OCI-LY7 (cell line): ENCODE measurements at regions not wholly inside any gene's neighbourhood (a gene's known extent, or its start where the extent isn't known, plus 50 kb on each side); places are given as distances from the start of the nearest gene placed in this dataset.

Experiments used
- BruUV-seq: library from RNA; stranded (reverse); fragments of 400-500 nt; replicated peaks from 2 replicates; lab custom pipeline; 2021; lab: Mats Ljungman, UMichigan
- CTCF ChIA-PET: fragments of 300-600 bp; sonication (Branson Sonifier 250); formaldehyde crosslinking; loops from one replicate; lab custom pipeline; 2022; ENCODE audit warnings: antibody characterized with exemption; ENCODE audit not compliant: unreplicated experiment; lab: Charles Lee
- POLR2A ChIA-PET: fragments of 300-600 bp; sonication (Branson Sonifier 250); formaldehyde crosslinking; loops from one replicate; lab custom pipeline; 2022; ENCODE audit warnings: antibody characterized with exemption; lab: Charles Lee
- DNase-seq: peaks from one replicate; pipeline ENCODE4 v3.0.0-alpha.2; 2015; ENCODE audit warnings: low spot score
- H2AFZ ChIP-seq: fragments of 200-600 bp; sonication (generic), shearing (Covaris generic); 2 replicates; pipeline ENCODE4 v1.6.1; 2014; ENCODE audit warnings: mild to moderate bottlenecking, antibody characterized with exemption, low read length, moderate library complexity
- H3K27ac ChIP-seq: fragments of 200-600 bp; sonication (generic); 2 replicates; pipeline ENCODE4 v1.5.1; 2014; ENCODE audit warnings: mixed run types, low read depth, mild to moderate bottlenecking, moderate library complexity, low read length, inconsistent platforms; ENCODE audit not compliant: poor library complexity, severe bottlenecking
- H3K36me3 ChIP-seq: fragments of 200-600 bp; sonication (generic); 2 replicates; pipeline ENCODE4 v1.6.1; 2014; ENCODE audit warnings: mild to moderate bottlenecking, antibody characterized with exemption, low read length, moderate library complexity, mixed read lengths; ENCODE audit not compliant: insufficient read depth
- H3K4me1 ChIP-seq: fragments of 200-600 bp; sonication (generic); 2 replicates; pipeline ENCODE4 v1.5.1; 2014; ENCODE audit warnings: mild to moderate bottlenecking, low read length; ENCODE audit not compliant: insufficient read depth, poor library complexity, severe bottlenecking
- H3K4me2 ChIP-seq: fragments of 200-600 bp; sonication (generic); 2 replicates; pipeline ENCODE4 v1.6.1; 2014; ENCODE audit warnings: mild to moderate bottlenecking, low read length
- H3K4me3 ChIP-seq: fragments of 200-600 bp; sonication (generic); 2 replicates; pipeline ENCODE4 v1.5.1; 2014; ENCODE audit warnings: mild to moderate bottlenecking, low read depth, low read length; ENCODE audit not compliant: poor library complexity, severe bottlenecking
- H3K79me2 ChIP-seq: fragments of 200-600 bp; sonication (generic); 2 replicates; pipeline ENCODE4 v1.6.1; 2016; ENCODE audit warnings: low read depth, mild to moderate bottlenecking, low read length, moderate library complexity, mixed read lengths; ENCODE audit not compliant: insufficient read depth
- H3K9me2 ChIP-seq: fragments of 200-600 bp; sonication (generic); 2 replicates; pipeline ENCODE4 v1.6.1; 2016; ENCODE audit warnings: mild to moderate bottlenecking, low read length, mixed read lengths; ENCODE audit not compliant: insufficient read depth
- H3K9me3 ChIP-seq: fragments of 200-600 bp; sonication (generic); 2 replicates; pipeline ENCODE4 v1.6.1; 2014; ENCODE audit warnings: mild to moderate bottlenecking, mixed run types, low read length, mixed read lengths
- H4K20me1 ChIP-seq: fragments of 200-600 bp; sonication (generic); 2 replicates; pipeline ENCODE4 v1.6.1; 2014; ENCODE audit warnings: mild to moderate bottlenecking, antibody characterized with exemption, low read length, moderate library complexity, mixed read lengths; ENCODE audit not compliant: insufficient read depth
- CTCF ChIP-seq: fragments of 200-600 bp; sonication (generic); conservative IDR thresholded peaks from 2 replicates; pipeline ENCODE4 v1.5.1; 2014; ENCODE audit warnings: mild to moderate bottlenecking, antibody characterized with exemption, low read length, moderate library complexity, mixed read lengths
- EZH2phosphoT487 ChIP-seq: fragments of 200-600 bp; sonication (generic); IDR thresholded peaks from 2 replicates; pipeline ENCODE4 v1.6.1; 2018; ENCODE audit warnings: low read depth, borderline replicate concordance, mild to moderate bottlenecking, mixed run types, antibody characterized with exemption, low read length, moderate library complexity, mixed read lengths
- intact Hi-C: fragments of 100-400 bp; cut with micrococcal nuclease; formaldehyde crosslinking; loops from one replicate; pipeline ENCODE4 v1.10.0; 2022; ENCODE audit not compliant: unreplicated experiment

GRCh38 chr12:70190262-70191010 is 52.8 kb upstream of the CNOT2 start:
- Histone ChIP-seq H2AFZ (no peak overlapping the region), H3K9me3 (no peaks in the 10 kb centered on the region), H4K20me1 (no peaks in the 10 kb centered on the region)

More at GRCh38 chr12:70190262-70191010, 52.8 kb upstream of the CNOT2 start:
- no peaks in the 10 kb centered on the region for H3K9me2 ChIP-seq
- TF ChIP-seq EZH2phosphoT487 (no peak), CTCF (no peak)
- intact Hi-C loops: no loop called here
- no peak overlapping the region for H3K4me3 ChIP-seq
- no peak for DNase-seq
- BruUV-seq: no TSS peak
- no peaks in the 10 kb centered on the region for H3K79me2 ChIP-seq
- H3K36me3 ChIP-seq: no peaks in the 10 kb centered on the region
- POLR2A ChIA-PET: interaction anchor here (0.7 to 1.8 kb wide), 6 partner anchors 10 to 336 kb away, joined by 3 to 5 read pairs (median 3); no protein-coding TSS in a partner anchor
- H3K27ac ChIP-seq: no peak overlapping the region
- no peak overlapping the region for H3K4me2 ChIP-seq
- no peaks in the 10 kb centered on the region for H3K4me1 ChIP-seq
- CTCF ChIA-PET: no interaction called here
